22Rv1 (cell line): ENCODE measurements at regions not wholly inside any gene's neighbourhood (a gene's known extent, or its start where the extent isn't known, plus 50 kb on each side); places are given as distances from the start of the nearest gene placed in this dataset.
"Not testable (repeated sequence)": the region's sequence is repeated elsewhere in the genome, so short reads cannot be mapped to it uniquely, and the experiment has no call there.

Source experiments
- H3K27ac ChIP-seq: fragments of 450-650 bp; 2 replicates; pipeline ENCODE4 v1.5.1; 2017
- ZFX ChIP-seq: fragments of 450-650 bp; IDR thresholded peaks from 2 replicates; pipeline ENCODE4 v1.6.1; 2017; ENCODE audit warnings: antibody characterized with exemption, borderline replicate concordance
- TF ChIP-seq, protein P1 (sequence below): fragments of 450-650 bp; IDR thresholded peaks from 2 replicates; pipeline ENCODE4 v1.5.1; 2017; ENCODE audit warnings: mild to moderate bottlenecking

GRCh38 chr4:189615217-189615663 lies 325.4 kb upstream of the FRG1 start:
- H3K27ac ChIP-seq, result no peak overlapping the region
- TF ChIP-seq ZFX, result no peak
- TF ChIP-seq, protein P1, sequence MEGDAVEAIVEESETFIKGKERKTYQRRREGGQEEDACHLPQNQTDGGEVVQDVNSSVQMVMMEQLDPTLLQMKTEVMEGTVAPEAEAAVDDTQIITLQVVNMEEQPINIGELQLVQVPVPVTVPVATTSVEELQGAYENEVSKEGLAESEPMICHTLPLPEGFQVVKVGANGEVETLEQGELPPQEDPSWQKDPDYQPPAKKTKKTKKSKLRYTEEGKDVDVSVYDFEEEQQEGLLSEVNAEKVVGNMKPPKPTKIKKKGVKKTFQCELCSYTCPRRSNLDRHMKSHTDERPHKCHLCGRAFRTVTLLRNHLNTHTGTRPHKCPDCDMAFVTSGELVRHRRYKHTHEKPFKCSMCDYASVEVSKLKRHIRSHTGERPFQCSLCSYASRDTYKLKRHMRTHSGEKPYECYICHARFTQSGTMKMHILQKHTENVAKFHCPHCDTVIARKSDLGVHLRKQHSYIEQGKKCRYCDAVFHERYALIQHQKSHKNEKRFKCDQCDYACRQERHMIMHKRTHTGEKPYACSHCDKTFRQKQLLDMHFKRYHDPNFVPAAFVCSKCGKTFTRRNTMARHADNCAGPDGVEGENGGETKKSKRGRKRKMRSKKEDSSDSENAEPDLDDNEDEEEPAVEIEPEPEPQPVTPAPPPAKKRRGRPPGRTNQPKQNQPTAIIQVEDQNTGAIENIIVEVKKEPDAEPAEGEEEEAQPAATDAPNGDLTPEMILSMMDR, result no peak

- H3K27ac ChIP-seq, result not testable (repeated sequence)
Measured at GRCh38 chr4:189617741-189618140, 322.9 kb upstream of the FRG1 start.

DNA sequence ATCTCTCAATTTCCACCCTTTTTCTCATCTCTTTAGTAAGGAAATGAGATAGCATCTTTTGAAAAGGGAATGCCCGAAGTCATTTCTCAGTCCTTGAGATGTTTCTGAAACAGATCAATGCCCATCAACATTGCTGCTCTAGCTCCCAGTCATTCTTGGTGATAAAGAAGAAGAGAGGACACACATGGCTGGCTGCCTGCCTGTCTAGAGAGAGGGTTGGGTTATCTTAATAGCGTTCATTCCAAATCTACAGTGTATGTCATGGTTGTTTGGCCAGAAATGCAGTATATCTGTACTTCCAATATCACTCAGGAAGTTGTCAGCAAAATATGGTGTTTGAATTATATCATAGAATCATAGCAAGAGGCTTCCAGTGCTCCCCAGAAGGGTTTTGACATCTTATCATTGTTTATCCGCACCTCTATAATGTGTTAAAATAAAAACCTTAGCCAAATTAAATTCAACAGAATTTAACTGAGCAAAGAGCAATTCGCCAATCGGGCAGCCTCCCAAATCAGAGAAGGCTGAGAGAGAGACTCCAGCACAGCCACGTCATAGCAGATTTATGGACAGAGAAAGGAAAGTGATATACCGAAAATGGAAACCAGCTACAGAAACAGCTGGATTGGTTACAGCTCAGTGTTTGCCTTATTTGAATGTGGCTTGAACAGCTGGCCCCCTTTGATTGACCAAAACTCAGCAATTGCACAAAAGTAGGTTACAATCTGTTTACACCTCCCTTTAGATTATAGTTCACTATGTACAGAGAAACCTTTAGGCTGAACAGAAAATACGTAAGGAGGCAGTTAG lies 321.0 kb upstream of the FRG1 start:
- not testable (repeated sequence) for H3K27ac ChIP-seq

GRCh38 chr4:189622574-189622973 lies 318.1 kb upstream of the FRG1 start:
- H3K27ac ChIP-seq, result not testable (repeated sequence)

GRCh38 chr4:189627041-189627440 lies 313.6 kb upstream of the FRG1 start:
- H3K27ac ChIP-seq, result not testable (repeated sequence)

GRCh38 chr4:189629733-189630132 lies 310.9 kb upstream of the FRG1 start:
- not testable (repeated sequence) for H3K27ac ChIP-seq

DNA sequence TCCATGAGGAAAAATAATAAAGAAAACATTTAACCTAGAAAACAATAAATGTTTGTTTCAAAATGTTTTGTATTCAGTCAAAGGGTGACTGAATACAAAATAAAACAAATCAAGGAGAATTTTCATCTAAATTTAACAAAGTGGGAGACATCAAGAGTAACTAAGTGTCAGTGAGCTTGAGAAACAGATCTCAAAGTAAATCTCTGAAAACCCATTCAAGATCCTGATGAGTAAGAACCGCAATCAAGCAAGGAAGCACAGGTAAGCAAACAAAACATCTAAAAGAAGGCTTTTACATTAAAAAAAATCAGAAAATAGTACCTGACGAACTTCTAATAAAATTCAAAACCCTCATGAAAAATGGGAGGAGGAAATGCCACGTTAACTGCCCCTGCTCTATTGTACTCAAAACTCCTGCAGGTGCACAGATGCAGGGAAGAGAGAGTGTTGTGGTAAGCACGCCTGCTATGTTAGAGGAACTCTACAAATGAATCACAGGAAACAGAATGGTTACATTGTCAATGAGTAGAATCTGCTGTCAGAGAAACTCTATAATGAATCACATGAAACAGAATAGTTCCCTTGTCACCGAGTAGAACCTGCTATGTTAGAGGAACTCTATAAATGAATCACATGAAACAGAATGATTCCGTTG lies 309.6 kb upstream of the FRG1 start:
- H3K27ac ChIP-seq, result not testable (repeated sequence)

- not testable (repeated sequence) for H3K27ac ChIP-seq
Measured at GRCh38 chr4:189631568-189631916, 309.1 kb upstream of the FRG1 start.

GRCh38 chr4:189650436-189650835 lies 290.2 kb upstream of the FRG1 start:
- not testable (repeated sequence) for H3K27ac ChIP-seq

- H3K27ac ChIP-seq, result not testable (repeated sequence)
Measured at GRCh38 chr4:189653130-189653653, 287.5 kb upstream of the FRG1 start.

GRCh38 chr4:189653983-189654382 lies 286.7 kb upstream of the FRG1 start:
- H3K27ac ChIP-seq, result not testable (repeated sequence)

DNA sequence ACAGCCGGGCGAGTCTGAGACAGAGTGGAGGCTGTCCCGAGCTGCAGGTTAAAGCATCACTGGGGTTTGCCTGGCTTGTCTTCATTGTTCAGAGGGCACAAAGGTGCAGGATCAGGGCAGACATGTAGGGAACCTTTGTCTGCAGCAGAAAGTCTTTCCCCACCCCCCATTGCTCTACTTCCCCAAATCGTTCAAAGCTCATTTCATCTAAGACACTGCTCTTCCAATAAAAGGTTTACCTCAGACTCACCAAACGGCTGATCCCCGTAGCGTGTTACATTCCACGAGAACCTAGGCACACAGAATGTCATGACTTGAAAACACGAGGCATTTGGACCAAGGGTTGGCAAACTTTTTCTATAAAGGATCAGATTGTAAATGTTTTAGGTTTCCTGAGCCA lies 286.3 kb upstream of the FRG1 start:
- not testable (repeated sequence) for H3K27ac ChIP-seq

DNA sequence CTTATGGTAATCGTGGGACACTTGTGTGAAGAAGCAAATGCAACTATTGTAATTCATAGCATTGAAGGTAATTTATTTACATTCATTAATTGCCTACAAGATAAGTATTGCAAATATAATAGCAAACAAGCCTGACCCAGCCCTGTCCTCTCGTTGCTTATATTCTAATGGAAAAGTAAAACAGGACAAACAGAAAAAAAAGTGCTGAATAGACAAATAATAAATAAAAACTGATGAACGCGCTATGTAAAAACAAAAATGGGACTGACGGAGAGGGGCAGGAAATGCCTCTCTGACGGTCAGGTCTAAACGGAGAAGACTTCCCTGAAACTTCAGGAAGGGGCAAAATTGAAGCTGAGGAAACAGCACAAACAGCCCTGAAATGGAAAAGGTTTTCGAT lies 284.9 kb upstream of the FRG1 start:
- not testable (repeated sequence) for H3K27ac ChIP-seq

GRCh38 chr4:189656641-189657040 lies 284.0 kb upstream of the FRG1 start:
- TF ChIP-seq ZFX, result no peak
- TF ChIP-seq, protein P1, result no peak
- no peak overlapping the region for H3K27ac ChIP-seq

DNA sequence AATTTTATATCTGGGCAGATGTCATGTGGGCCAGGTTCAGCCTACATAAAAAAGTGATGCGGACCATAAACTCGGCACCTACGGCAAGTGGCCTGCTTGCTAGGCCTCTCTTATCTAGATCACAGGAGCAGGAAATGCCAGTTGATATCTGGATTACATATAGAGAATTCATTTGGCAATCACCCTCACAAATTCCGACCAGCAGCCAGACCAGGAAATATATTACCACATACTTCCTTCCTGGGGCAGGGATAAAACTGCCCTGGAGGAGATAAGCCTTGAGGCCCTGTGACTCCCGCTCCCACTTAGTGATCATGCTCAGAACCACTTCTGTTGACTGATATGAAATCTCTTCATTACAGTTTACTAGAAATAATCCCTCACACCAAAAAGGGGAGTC lies 282.4 kb upstream of the FRG1 start:
- not testable (repeated sequence) for H3K27ac ChIP-seq

DNA sequence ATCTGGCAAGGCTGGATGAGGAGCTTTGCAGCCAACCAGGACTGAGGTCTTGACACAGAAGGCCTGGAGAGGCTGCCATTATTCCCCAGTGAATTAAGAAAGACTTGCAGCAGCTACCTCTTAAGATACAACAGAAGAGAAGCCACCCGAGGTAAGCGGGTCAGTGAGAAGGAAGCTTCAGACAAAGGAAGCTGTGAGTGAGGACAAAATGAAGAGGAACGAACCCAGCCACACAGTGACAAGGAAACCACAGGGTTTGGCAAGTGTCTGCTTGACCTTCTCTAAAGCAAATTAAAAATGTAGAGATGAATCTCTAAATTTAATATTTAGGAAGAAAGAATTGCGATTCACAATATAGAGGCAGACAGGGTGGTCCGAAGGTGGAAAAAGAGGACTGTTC lies 281.8 kb upstream of the FRG1 start:
- H3K27ac ChIP-seq, result not testable (repeated sequence)
